ENCODE measurements at regions not wholly inside any gene's neighbourhood (a gene's known extent, or its start where the extent isn't known, plus 50 kb on each side); places are given as distances from the start of the nearest gene placed in this dataset.

DNA sequence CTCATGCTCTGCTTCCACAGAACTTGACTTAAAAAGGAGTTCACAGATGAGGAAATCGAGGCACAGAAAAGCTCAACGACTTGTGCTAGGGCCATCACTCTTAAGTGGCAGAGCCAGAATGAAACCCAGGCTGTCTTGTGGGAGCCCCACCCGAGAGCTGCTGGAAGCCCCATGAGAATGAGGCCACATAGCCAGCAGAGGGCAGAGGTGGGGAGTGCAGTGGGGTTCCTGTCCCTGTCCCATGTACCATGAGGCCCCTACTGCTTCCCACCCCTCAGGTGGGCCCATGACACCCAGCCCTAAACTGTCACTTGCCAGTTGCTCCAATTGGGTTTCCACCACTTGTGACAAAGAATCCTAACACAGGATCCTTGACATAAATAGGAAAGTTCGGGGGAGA, 175.9 kb downstream of the IRS2 start:
- TF ChIP-seq TAF1 (IDR thresholded peaks at IDR 0.05; ENCODE audit: borderline replicate concordance, insufficient read depth, low read length), result no peak
- TF ChIP-seq, protein P1, sequence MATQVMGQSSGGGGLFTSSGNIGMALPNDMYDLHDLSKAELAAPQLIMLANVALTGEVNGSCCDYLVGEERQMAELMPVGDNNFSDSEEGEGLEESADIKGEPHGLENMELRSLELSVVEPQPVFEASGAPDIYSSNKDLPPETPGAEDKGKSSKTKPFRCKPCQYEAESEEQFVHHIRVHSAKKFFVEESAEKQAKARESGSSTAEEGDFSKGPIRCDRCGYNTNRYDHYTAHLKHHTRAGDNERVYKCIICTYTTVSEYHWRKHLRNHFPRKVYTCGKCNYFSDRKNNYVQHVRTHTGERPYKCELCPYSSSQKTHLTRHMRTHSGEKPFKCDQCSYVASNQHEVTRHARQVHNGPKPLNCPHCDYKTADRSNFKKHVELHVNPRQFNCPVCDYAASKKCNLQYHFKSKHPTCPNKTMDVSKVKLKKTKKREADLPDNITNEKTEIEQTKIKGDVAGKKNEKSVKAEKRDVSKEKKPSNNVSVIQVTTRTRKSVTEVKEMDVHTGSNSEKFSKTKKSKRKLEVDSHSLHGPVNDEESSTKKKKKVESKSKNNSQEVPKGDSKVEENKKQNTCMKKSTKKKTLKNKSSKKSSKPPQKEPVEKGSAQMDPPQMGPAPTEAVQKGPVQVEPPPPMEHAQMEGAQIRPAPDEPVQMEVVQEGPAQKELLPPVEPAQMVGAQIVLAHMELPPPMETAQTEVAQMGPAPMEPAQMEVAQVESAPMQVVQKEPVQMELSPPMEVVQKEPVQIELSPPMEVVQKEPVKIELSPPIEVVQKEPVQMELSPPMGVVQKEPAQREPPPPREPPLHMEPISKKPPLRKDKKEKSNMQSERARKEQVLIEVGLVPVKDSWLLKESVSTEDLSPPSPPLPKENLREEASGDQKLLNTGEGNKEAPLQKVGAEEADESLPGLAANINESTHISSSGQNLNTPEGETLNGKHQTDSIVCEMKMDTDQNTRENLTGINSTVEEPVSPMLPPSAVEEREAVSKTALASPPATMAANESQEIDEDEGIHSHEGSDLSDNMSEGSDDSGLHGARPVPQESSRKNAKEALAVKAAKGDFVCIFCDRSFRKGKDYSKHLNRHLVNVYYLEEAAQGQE (IDR thresholded peaks at IDR 0.05; ENCODE audit: insufficient read depth in 1 of 2, low read depth in 2 of 2, low read length in 2 of 2), result 0 out of 4 replicates have a peak, but pooled peaks of 1 of the 2 experiments have one; percentile 11
